Natural killer cell (primary cell): ENCODE measurements at regions not wholly inside any gene's neighbourhood (a gene's known extent, or its start where the extent isn't known, plus 50 kb on each side); places are given as distances from the start of the nearest gene placed in this dataset.

Source experiments
- ATAC-seq, 3 donors: fragments of 150-1000 bp in 2 of 3; fragments of 200-7000 bp in 1 of 3; cut with Tn5 transposase; 1 replicate in 1 of 3; 2 replicates in 2 of 3; pipeline ENCODE4 v1.10.0; 2021; ENCODE audit warnings: mild to moderate bottlenecking in 2 of 3, moderate library complexity in 2 of 3
- DNase-seq, 2 donors: peaks; one replicate each; pipeline versions ENCODE4 v3.0.0 to v3.0.0-alpha.2; 2013 to 2021; ENCODE audit warnings: mixed read lengths in 1 of 2
- H3K27ac ChIP-seq: one replicate; pipeline ENCODE4 v1.5.1; 2013; ENCODE audit warnings: mild to moderate bottlenecking, low read length
- H3K27me3 ChIP-seq: one replicate; pipeline ENCODE4 v1.6.1; 2013; ENCODE audit warnings: low read length; ENCODE audit not compliant: control insufficient read depth, insufficient read depth
- H3K36me3 ChIP-seq: one replicate; pipeline ENCODE4 v1.6.1; 2013; ENCODE audit warnings: low read length; ENCODE audit not compliant: control insufficient read depth, insufficient read depth
- H3K4me1 ChIP-seq: one replicate; pipeline ENCODE4 v1.6.1; 2013; ENCODE audit warnings: low read length; ENCODE audit not compliant: control insufficient read depth, insufficient read depth
- H3K4me3 ChIP-seq: one replicate; pipeline ENCODE4 v1.5.1; 2013; ENCODE audit warnings: low read length
- H3K9me3 ChIP-seq: one replicate; pipeline ENCODE4 v1.6.1; 2013; ENCODE audit warnings: low read length; ENCODE audit not compliant: control insufficient read depth, insufficient read depth
- H3K27ac Mint-ChIP-seq, 2 donors: one replicate each; pipeline ENCODE4 v1.8.0; 2022; ENCODE audit warnings: mild to moderate bottlenecking in 2 of 2, mixed read lengths in 2 of 2, moderate library complexity in 1 of 2
- H3K27me3 Mint-ChIP-seq, 2 donors: one replicate each; pipeline ENCODE4 v1.8.0; 2022; ENCODE audit warnings: low read depth in 2 of 2, mixed read lengths in 2 of 2
- H3K36me3 Mint-ChIP-seq: one replicate; pipeline ENCODE4 v1.8.0; 2022; ENCODE audit warnings: mixed read lengths
- H3K4me1 Mint-ChIP-seq, 2 donors: one replicate each; pipeline ENCODE4 v1.8.0; 2022; ENCODE audit warnings: mixed read lengths in 2 of 2
- H3K4me3 Mint-ChIP-seq: one replicate; pipeline ENCODE4 v1.8.0; 2022; ENCODE audit warnings: mild to moderate bottlenecking, moderate library complexity, mixed read lengths
- H3K9me3 Mint-ChIP-seq, 2 donors: one replicate each; pipeline ENCODE4 v1.8.0; 2022; ENCODE audit warnings: mixed read lengths in 2 of 2
- CTCF ChIP-seq: fragments of 200-600 bp; IDR thresholded peaks from one replicate; pipeline ENCODE4 v1.8.0; 2022; ENCODE audit warnings: antibody characterized with exemption
- WGBS: methylation state at CpG from one replicate; pipeline ENCODE4 v1.1.7; 2013; ENCODE audit warnings: missing lambda C conversion rate; ENCODE audit not compliant: insufficient coverage; 5-methylcytosine and 5-hydroxymethylcytosine counted together
- intact Hi-C: fragments of 100-400 bp; cut with micrococcal nuclease; formaldehyde crosslinking; loops from one replicate; pipeline ENCODE4 v1.14.2; 2022

- intact Hi-C loops = no loop called here
- WGBS = 87% methylated on average over 2 of the region's 3 CpGs
- H3K9me3 ChIP-seq = peaks cover 3% of the 10 kb centered on the region
- Mint-ChIP-seq H3K36me3 (no peaks in the 10 kb centered on the region), H3K27me3 (no peaks in the 10 kb centered on the region), H3K4me1 (no peaks in the 10 kb centered on the region), H3K27ac (no peak overlapping the region), H3K9me3 (peaks cover 14 to 16% of the 10 kb centered on the region in 2 donors), H3K4me3 (no peak overlapping the region)
- DNase-seq = no peak
- TF ChIP-seq CTCF = no peak
- no peaks in the 10 kb centered on the region for H3K4me1 ChIP-seq
- no peaks in the 10 kb centered on the region for H3K36me3 ChIP-seq
- no peaks in the 10 kb centered on the region for H3K27me3 ChIP-seq
- no peak overlapping the region for H3K4me3 ChIP-seq
- no peak for ATAC-seq
- no peak overlapping the region for H3K27ac ChIP-seq
These were observed 322.8 kb downstream of the TGFB2 start for GRCh38 chr1:218667781-218668516.

- DNase-seq (no peak), ATAC-seq (no peak)
- Histone ChIP-seq H3K4me3 (no peak overlapping the region), H3K36me3 (no peaks in the 10 kb centered on the region), H3K4me1 (no peaks in the 10 kb centered on the region), H3K27ac (no peak overlapping the region), H3K9me3 (peaks cover 3% of the 10 kb centered on the region), H3K27me3 (no peaks in the 10 kb centered on the region)
- Mint-ChIP-seq H3K4me3 (no peak overlapping the region), H3K27ac (no peak overlapping the region), H3K4me1 (no peaks in the 10 kb centered on the region), H3K36me3 (no peaks in the 10 kb centered on the region), H3K9me3 (peaks cover 10 to 11% of the 10 kb centered on the region in 2 donors), H3K27me3 (no peaks in the 10 kb centered on the region)
- WGBS = 86% methylated on average over 1 of the region's 1 CpG
- TF ChIP-seq CTCF = no peak
- intact Hi-C loops = no loop called here
These were observed 324.3 kb downstream of the TGFB2 start for GRCh38 chr1:218669431-218669830.

- intact Hi-C loops = no loop called here
- H3K9me3 Mint-ChIP-seq = peaks cover 7% of the 10 kb centered on the region in 2 donors
- Histone ChIP-seq H3K27me3 (no peaks in the 10 kb centered on the region), H3K36me3 (no peaks in the 10 kb centered on the region), H3K4me1 (no peaks in the 10 kb centered on the region), H3K9me3 (peaks cover 3% of the 10 kb centered on the region), H3K4me3 (no peak overlapping the region), H3K27ac (no peak overlapping the region)
- H3K4me1 Mint-ChIP-seq = no peaks in the 10 kb centered on the region
- DNase-seq (no peak), ATAC-seq (no peak)
- TF ChIP-seq CTCF = no peak
- H3K36me3 Mint-ChIP-seq = no peaks in the 10 kb centered on the region
- no peaks in the 10 kb centered on the region for H3K27me3 Mint-ChIP-seq
- H3K27ac Mint-ChIP-seq = no peak overlapping the region
- H3K4me3 Mint-ChIP-seq = no peak overlapping the region
- WGBS = 80% methylated on average over 1 of the region's 1 CpG
These were observed 325.7 kb downstream of the TGFB2 start for GRCh38 chr1:218670875-218671274.

DNA sequence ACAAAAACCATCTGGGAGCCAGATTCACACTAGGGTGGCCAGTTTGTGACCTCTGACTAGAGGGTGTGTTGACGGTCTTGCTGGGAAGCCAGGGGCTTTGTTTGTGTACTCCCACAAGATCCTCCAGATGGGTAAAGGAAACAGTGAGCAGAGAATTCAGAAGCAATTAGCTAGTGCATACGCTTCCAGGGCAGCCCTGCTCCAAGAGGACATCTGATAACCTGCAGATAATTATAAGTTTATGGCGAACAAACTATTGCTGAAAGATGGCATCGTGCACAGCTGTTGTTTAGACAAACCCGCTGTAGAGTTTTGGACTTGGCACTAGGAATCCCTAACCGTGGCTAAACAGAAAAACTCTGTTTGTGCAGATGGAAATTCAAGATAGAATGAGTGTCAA is 326.4 kb downstream of the TGFB2 start:
- H3K36me3 ChIP-seq = no peaks in the 10 kb centered on the region
- H3K27ac ChIP-seq = no peak overlapping the region
- intact Hi-C loops = no loop called here
- Mint-ChIP-seq H3K27me3 (no peaks in the 10 kb centered on the region), H3K36me3 (no peaks in the 10 kb centered on the region), H3K27ac (no peak overlapping the region), H3K4me1 (no peaks in the 10 kb centered on the region), H3K4me3 (no peak overlapping the region), H3K9me3 (peaks cover 7% of the 10 kb centered on the region in 2 donors)
- 74% methylated on average over 6 of the region's 6 CpGs for WGBS
- no peak for ATAC-seq
- no peak overlapping the region for H3K4me3 ChIP-seq
- no peak for TF ChIP-seq CTCF
- DNase-seq = no peak
- no peaks in the 10 kb centered on the region for H3K4me1 ChIP-seq
- peaks cover 3% of the 10 kb centered on the region for H3K9me3 ChIP-seq
- no peaks in the 10 kb centered on the region for H3K27me3 ChIP-seq
